Superior temporal gyrus (tissue), 1 donor: ENCODE measurements at regions not wholly inside any gene's neighbourhood (a gene's known extent, or its start where the extent isn't known, plus 50 kb on each side); places are given as distances from the start of the nearest gene placed in this dataset.

Experiments
- DNase-seq: peaks from one replicate; pipeline ENCODE4 v3.0.0-alpha.2; 2016; ENCODE audit errors: extremely low spot score

DNA sequence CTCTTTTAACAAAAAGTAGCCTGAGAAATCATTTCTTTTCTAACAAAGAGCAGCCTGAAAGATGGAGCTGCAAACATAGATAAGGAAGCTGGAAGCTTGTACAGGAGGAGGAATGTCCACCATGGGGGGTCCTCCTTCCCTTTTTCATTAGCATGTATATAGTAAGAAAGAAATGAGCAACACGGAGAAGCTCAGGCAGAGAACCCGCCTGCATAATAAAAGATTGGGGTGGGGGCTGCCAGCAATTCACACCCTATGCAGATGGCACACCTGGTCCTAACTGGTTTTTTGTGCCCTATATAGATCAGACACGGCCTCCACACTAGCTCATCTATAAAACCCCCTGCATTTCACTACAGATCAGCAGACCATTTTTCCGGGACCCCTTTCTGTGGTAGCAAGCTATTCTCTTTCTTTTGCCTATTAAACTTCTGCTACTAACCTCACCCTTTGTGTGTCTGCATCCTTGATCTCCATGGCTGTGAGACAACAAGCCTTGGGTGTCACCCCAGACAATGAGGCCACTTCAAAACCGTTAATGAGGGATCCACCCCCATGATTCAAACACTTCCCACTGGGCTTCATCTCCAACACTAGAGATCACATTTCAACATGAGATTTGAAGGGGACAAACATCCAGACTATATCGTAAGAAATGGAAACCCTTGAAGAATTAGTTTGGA lies 167.5 kb upstream of the FREM2 start:
- DNase-seq: no peak

DNA sequence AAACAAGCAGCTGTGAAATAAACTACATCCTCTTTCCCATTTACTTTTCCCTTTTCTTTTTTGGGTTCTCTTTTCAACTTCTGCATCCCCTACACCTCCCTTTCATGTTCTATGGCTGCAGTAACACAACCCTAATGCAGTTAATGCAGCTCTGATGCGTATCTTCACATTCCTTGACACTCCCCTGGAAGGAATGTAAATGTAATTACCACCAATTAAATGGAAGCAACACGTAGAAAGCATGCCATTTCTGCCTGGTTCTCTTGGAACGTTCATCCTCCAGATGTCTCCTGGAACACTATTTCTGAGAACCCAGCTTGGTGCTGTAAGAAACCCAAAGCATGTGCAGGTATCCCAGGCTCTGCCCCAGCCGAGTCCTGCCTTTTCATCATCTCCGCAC lies 166.8 kb upstream of the FREM2 start:
- DNase-seq: no peak

DNA sequence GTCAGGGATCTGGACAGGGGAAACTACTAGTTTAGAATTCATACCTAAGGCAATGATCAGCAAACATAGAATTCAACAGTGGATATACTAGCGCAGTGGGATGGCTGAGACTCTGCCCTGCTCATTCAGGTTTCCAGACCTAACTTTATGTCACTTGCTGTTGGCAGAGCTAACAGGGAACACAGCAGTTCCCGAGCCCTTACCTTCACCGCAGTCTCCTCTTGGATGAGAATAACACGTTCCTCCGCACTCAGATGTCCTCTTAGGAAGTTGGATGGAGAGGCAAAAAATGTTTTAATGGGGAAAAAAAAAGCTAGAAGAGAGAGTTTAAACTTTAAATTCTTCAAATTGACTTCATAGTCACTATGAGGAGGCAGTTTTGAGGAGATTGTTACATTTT lies 159.7 kb upstream of the FREM2 start:
- DNase-seq: no peak

DNA sequence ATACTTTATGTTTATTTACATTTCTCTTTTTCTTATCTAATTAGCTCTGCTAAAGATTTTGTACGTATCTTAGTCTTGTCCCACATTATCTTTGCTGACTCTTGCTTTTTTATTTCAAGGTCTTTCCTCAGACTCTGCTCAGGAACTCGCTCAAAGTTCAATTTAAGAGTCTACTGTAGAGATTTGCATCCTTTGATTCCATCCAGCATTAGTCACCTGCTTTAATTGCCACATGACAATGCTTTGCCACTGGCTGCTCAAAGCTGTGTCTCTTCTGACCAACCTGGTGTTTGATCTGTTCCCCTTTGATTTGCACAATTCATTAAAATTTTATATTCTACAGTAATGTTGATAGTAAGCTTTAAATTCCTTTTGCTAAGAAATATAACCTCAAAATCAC lies 157.9 kb upstream of the FREM2 start:
- no peak for DNase-seq

DNA sequence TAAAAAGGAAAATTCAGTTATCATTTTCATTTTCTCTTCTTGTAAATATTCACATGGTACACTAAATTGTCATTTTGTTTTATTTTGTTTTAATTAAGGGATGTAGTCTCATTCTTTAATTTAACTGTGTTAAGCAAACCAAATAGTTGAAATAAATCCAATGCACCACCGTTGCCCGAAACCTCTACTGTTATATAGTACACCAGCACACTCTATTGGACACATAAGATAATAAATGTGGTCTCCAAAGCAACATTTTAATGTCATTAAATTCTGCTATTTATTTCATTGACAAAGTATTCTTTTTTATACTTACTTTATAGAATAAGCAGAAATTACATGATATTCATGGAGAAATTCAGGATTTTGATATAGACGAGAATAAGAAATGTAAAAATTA lies 156.4 kb upstream of the FREM2 start:
- DNase-seq: peak; percentile 59

DNA sequence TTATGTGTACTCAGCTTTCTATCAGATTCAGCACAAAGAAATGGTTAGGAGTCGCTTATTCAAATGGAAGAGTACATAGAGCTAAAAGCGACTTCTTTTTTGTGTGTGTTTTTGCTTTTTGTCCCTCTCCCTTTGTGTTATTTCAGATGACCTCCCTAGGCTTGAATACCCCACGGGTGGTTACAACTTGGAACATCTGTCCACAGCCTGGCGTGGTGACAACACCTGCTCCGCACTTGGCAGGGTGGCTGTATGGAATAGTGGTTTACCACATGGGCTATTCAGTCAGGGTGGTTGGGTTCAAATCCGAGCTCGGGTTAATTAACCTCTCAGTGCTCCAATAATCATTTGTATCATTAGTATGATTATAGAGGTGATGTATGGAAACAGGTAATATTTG lies 151.6 kb upstream of the FREM2 start:
- no peak for DNase-seq

DNA sequence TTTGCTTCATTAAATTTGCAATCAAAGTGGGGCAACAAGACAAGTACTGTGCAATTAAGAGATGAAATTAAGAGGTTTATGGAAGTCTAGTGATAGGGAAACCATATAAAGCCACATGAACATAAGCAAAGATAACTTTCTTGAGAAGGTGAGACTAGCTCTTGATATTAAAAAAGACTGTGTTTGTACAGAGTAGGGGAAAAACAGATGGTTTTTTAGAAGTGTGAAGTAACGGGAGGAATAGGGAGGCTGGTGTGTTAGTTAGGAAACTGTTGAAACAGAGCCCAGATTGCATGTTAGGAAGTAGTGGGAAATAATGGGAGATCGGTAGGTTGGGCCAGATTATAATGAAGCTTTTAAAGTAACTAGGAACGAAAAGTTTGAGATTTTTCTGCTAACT lies 149.8 kb upstream of the FREM2 start:
- DNase-seq: peak; percentile 67

DNA sequence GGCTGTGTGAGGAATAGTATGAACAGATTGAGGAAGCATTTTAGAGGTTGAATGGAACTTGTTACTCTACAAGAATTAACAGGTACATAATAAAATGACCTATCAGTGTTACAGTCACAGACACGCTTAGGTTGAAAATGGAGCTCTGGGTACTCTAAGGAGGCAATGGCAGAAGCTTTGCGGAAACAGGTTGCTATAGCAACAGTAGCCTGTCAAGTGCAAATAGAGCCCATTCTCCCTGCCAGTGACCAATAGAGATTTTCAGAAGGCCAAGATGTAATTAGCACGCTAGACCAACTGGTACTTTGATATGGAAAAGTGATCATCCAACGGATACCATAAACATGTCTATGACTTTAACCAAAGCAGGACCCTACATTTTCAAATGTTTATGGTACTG lies 148.5 kb upstream of the FREM2 start:
- DNase-seq: no peak

DNA sequence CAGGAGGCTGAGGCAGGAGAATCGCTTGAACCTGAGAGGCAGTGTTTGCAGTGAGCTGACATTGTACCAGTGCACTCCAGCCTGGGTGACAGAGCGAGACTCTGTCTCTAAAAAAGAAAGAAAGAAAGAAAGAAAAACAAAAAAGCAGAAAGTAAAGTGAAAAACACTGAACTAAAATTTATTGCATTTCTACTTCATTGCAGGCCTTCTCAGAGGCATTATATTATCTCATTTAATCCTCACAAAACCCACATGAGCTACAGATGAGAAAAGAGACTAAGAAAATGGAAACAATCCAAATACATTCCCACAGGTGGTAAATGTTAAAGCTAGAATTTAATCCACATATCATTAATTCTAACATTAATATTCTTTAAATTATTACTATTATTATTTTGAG lies 147.2 kb upstream of the FREM2 start:
- DNase-seq: no peak

DNA sequence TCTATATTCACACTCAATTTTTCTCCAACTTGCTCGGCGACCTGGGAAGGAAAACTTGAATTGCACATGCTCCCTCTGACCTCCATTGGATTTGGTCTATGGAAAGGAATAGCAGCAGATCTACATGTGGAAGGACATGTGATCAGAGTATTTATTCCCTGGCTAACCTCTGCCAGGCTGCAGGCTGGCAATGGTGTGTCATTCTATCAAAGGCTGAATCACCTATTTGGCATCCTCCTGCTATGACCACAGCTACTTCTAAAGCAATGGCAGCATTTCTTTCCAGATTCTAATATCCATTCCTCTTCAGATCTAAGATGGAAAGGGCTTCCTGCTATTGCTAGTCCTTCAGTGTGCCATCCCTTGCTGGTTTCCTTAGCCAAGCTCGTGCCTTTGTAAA lies 144.3 kb upstream of the FREM2 start:
- no peak for DNase-seq

DNA sequence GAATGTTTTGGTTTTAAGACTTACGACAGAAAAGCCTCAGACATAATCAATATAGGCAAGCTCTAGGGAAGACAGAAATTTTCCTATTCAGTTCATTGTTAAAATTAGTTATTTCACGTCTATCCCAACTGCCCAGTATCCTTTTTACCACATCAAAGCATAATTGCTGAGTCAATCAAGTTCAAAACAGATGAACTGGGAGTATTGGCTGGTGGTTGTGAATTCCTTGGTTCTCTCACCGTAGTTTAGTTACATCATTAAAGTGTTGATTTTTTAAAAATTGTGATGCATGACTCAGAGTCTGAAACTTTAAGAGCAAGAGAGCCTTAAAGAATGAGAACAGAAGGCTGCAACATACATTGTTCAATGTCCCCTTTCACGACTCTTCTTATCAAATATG lies 143.3 kb upstream of the FREM2 start:
- no peak for DNase-seq

DNA sequence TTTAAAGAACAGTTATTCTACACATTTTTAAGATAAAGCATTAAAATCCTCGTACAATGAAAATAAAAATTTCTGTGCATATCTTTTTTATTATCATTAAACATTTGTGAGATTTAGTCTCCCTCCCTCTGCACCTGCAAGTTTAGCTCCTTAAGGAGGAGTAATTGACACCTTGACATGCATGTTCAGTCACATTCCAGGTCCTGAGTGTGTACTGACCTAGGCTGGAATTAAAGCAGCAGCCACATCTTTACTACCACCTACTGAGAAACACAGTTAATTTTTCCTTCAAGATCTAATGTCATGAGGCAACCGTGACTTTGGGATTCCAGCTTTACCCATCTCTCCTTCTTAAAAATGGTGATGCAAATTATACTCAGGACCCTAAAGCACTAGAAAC lies 123.1 kb upstream of the FREM2 start:
- no peak for DNase-seq

DNA sequence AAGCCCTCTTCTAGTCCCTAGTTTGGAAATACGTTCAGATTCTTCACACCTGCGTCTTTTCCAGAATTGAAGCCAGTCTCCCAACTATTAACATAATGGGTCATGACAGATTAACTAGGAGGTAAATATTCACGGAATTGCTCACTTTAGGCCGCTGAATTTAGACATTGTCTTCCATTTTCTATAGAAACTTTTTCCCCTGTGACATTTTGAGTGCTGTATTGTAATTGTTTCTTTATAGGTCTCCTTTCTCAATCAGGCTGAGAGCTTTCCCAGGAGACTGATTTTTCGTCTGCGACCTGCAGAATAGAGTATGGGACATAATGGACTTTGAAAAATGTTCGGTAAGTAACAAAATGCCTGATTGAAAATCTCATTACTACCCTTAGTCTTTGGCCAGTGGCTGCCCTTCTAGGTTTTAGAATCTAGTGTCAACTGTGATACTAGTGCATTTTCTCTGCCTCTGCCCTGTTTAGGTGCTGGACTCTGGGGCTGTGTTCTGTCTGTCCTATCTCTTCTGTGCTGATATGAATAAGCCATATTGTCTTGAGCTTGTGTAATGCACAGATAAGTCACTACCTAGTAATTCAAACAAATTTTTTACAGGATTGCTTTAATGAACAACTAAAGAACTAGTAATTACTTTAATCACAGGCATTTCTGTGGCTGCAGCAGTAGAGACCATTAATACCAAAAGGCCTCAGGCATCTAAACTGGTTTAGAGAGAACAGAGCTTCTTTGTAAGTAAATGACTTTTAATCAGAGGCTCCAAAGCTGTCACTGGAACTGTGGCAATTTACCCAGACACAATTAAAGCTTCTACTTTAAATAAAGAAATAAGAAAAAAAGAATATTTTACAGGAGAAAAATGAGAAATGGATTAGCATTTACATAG lies 122.4 kb upstream of the FREM2 start:
- DNase-seq: peak; percentile 60

DNA sequence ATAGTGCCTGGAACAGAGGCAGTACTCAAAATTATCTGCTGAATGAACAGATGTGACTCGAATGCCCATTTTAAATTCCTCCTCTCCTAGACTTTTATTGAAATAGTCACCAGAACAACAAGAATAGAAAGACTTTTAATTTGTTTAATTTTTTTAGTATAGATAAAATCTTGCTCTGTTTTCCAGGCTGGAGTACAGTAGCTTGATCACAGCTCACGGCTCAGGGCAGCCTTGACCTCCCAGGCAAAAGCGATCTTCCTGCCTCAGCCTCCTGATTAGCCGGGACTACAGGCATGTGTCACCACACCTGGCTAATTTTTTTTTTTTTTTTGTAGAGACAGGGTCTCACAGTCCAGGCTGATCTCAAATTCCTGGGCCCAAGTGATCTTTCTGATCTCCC lies 120.9 kb upstream of the FREM2 start:
- no peak for DNase-seq

DNA sequence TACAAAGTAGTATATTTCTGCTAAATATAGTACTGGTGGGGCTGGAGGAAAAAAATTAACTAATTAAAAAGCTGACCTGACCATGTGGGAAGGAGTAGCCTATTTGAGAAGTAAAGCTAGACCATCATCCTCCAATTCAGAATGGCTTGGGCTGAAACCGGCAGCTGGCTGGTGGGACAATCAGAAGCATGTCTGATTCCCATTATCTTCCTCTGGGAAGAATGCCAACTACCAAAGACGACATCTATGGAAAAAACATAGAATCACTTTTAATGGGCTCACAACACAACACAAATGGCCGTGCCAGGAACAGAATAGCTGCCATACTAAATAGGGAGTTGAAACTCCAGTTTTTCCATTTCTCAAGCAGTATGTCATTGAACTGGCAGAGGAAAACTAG lies 120.4 kb upstream of the FREM2 start:
- DNase-seq: peak; percentile 35

DNA sequence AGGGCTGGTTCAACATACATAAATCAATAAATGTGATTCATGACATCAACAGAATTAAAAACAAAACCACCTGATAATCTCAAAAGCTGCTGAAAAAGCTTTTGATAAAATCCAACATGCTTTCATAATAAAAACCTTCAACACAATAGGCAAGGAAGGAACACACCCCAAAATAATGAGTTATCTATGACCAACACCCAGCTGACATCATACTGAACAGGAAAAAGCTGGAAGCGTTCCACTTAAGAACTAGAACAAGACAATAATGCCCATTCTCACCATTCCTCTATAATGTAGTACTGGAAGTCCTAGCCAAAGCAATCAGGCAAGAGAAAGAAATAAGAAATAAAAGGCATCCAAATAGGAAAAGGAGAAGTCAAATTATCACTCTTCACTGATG lies 116.2 kb upstream of the FREM2 start:
- no peak for DNase-seq

DNA sequence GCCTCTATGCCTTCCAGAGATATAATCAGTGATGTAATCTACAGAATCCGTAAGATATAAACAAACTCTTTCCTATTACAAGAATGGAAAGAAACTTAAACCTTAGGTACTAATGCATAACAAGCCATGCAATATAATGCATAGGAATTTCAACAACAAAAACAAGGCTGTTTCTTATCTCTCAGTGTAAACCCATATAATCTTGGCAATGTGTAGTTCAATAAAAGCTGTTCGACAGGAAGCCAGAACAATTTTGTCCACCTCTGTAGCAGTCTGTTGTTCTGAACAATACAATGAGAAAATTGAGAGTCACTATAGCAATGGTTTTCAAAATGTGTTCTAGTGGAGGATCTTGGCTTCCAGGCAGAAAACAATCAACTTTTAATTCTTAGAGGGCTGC lies 111.5 kb upstream of the FREM2 start:
- DNase-seq: no peak

DNA sequence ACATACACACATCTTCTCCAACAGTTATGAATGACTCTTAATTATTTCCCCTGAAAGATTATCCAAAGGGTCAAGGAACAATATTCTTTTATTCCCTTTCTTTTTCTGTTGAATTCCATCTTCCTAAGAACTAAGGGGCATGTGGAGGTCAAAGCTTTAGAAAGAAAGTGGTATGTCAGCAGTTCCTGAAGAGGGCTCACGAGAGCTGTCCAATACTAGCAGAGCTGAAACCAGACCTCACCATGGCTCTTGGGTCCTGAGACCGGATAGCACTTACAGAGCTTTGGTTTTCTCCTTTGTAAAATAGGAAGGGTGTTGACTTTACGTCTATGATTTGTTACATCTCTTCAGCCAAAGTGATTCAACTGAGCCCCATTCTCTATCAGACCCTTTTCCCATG lies 109.8 kb upstream of the FREM2 start:
- no peak for DNase-seq

DNA sequence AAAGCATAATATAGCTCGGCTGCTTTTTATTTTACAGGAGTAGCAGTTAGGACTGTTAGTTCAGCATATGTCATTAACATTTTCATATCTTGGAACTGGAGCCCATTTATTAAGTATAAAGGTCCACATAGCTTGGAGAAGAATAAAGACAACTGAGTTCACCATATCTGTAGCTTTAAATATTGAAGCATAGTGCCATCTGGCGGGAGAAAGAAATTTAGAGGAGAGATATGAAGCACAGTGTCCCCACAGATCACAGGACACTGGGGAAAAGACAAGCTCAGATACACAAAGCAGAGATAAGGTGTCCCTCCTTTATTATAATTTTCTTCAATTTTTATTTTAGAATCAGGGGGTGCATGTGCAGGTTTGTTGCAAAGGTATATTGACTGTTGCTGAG lies 104.7 kb upstream of the FREM2 start:
- DNase-seq: peak; percentile 92

DNA sequence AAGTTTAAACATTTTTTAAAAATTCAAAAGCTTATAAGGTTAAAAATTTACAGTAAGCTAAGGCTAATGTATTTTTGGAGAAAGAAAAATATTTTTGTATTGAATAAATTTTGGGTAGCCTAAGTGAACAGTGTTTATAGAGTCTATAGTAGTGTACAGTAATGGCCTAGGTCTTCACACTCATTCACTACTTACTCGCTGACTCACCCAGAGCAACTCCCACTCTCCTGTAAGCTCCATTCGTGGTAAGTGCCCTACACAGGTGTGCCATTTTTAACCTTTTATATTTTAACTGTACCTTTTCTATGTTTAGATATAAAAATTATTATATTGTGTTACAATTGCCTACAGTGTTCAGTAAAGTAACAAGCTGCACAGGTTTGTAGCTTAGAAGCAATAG lies 96.6 kb upstream of the FREM2 start:
- DNase-seq: no peak

DNA sequence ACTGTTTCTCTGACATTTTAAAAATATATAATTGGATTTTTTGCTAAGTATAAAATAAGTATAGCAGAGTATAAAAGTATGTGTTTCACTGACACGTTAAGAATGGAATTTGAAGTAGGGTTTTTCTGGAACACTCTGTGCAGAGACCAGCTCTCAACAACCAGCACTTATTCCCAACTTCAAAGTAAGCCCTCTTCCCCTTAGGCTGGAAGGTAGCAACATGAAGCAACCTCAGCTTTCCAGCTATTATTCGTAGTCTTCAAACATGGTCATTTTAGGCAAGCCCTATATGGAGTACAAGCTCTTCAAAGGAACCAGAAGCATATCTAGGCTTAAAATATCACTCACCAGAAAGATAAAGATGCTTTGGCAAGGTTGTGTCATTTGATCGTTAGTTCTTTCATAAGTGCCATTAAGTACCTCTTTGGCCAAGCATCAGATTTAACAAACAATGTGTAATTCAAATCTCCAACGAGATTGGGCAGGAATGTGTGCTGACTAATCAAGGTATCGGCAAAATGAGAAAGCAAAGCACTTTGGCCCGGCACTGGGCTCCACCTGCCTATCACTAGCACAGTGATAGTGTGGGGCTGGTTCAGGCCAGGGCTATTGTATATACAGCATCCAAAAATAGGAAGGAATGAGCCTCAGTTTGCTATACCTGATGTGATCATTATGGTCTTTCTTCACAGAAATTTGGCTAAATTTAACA lies 95.9 kb upstream of the FREM2 start:
- no peak for DNase-seq

DNA sequence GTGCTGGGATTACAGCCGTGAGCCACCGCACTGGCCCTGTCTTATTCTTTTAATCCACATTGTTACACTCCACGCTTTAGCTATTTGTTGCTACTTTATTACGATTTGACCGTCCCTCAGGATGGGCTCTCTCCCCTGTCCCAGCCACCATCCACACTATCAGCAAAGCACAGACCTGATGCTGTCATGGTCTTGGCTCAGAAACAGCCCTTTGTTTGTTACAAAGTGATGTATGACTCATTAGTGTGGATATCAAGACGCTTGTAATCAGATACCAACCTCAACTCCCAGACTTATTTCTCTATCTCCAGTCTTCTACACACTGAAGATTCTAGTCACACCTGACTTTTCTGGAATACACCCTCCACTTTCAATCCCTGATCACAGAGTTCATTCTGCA lies 84.6 kb upstream of the FREM2 start:
- DNase-seq: no peak
